ENCODE measurements at regions not wholly inside any gene's neighbourhood (a gene's known extent, or its start where the extent isn't known, plus 50 kb on each side); places are given as distances from the start of the nearest gene placed in this dataset.

DNA sequence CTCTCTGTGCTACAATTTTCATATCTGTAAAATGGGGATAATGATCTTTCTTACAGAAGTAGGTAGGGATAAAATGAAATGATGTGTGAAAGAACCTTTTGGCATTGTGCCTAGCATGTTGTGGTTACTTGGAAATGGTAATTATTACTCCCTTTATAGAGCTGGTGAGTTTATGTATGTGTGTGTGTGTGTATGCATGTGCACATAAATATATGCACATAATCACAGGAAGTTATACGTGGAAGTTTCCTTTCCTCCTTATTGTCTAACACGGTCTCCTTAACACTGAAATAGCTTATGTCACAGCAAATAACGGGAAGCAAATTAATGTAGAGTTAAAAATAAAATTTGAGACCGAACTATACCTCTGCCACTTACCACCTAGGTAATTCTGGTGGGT, 163.7 kb upstream of the ZBED5 start:
- Histone ChIP-seq H3K27ac (replicated peaks) (no peak overlapping the region), H3K9me3 (replicated peaks) (no peaks in the 10 kb centered on the region), H3K36me3 (no peaks in the 10 kb centered on the region), H3K4me3 (no peak overlapping the region), H3K27me3 (ENCODE audit: low read depth) (no peaks in the 10 kb centered on the region), H3K4me1 (no peaks in the 10 kb centered on the region)
- DNase-seq: no peak
- intact Hi-C loops (cut with micrococcal nuclease): loop anchor here (5.0 to 10.0 kb wide), 2 partner anchors 89 to 227 kb away; no protein-coding TSS in a partner anchor
- TF ChIP-seq, protein P1, sequence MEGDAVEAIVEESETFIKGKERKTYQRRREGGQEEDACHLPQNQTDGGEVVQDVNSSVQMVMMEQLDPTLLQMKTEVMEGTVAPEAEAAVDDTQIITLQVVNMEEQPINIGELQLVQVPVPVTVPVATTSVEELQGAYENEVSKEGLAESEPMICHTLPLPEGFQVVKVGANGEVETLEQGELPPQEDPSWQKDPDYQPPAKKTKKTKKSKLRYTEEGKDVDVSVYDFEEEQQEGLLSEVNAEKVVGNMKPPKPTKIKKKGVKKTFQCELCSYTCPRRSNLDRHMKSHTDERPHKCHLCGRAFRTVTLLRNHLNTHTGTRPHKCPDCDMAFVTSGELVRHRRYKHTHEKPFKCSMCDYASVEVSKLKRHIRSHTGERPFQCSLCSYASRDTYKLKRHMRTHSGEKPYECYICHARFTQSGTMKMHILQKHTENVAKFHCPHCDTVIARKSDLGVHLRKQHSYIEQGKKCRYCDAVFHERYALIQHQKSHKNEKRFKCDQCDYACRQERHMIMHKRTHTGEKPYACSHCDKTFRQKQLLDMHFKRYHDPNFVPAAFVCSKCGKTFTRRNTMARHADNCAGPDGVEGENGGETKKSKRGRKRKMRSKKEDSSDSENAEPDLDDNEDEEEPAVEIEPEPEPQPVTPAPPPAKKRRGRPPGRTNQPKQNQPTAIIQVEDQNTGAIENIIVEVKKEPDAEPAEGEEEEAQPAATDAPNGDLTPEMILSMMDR (IDR thresholded peaks at IDR 0.05; ENCODE audit: borderline replicate concordance): no peak

DNA sequence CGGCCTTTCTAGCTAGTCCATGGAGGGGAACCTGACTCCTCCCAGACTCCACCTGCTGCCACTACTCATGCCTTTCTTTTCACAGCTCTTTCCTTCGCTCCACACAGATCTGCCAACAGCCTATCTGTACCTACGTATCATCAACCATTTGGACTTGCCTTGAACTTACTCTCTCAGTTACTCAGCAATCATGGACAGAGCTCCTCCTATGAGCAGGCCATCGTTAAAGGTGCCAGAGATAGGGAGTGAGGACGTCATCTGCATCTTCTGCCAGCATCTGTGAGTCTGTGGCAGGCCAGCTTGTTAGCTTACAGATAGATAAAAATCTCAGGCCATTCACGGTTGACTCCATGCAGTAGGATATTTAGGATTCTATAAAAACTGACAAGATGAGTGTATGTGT, 162.9 kb upstream of the ZBED5 start:
- H3K4me3 ChIP-seq: no peak overlapping the region
- TF ChIP-seq, protein P1 (IDR thresholded peaks at IDR 0.05; ENCODE audit: borderline replicate concordance): no peak
- no peak for DNase-seq
- no peaks in the 10 kb centered on the region for H3K9me3 ChIP-seq (replicated peaks)
- H3K4me1 ChIP-seq: no peaks in the 10 kb centered on the region
- H3K27me3 ChIP-seq (ENCODE audit: low read depth): no peaks in the 10 kb centered on the region
- intact Hi-C loops (cut with micrococcal nuclease): loop anchor here (5.0 to 10.0 kb wide), 2 partner anchors 88 to 226 kb away; no protein-coding TSS in a partner anchor
- no peaks in the 10 kb centered on the region for H3K36me3 ChIP-seq
- H3K27ac ChIP-seq (replicated peaks): no peak overlapping the region

DNA sequence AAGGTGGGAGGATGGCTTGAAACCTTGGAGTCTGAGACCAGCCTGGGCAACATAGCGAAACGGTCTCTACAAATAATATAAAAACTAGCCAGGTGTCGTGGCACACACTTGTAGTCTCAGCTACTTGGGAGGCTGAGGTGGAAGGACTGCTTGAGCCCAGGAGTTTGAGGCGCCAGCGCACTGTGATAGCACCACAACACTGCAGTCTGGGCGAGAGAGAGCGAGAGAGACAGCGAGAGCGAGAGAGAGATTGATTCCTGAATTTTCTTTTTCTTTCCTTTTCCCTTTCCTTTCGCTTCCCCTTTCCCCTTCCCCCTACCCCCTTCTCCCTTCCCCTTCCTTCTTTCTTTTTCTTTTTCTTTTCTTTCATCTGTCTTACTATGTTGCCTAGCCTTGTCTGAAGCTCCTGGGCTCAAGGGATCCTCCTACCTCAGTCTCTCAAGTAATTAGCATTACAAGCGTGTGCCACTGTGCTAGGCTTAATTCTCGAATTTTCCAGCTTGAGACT, 162.4 kb upstream of the ZBED5 start:
- Histone ChIP-seq H3K4me3 (no peak overlapping the region), H3K27ac (replicated peaks) (no peak overlapping the region), H3K36me3 (no peaks in the 10 kb centered on the region), H3K27me3 (ENCODE audit: low read depth) (no peaks in the 10 kb centered on the region), H3K9me3 (replicated peaks) (no peaks in the 10 kb centered on the region), H3K4me1 (no peaks in the 10 kb centered on the region)
- no peak for DNase-seq
- TF ChIP-seq, protein P1 (IDR thresholded peaks at IDR 0.05; ENCODE audit: borderline replicate concordance): no peak
- intact Hi-C loops (cut with micrococcal nuclease): loop anchor here (5.0 to 10.0 kb wide), 2 partner anchors 88 to 225 kb away; no protein-coding TSS in a partner anchor

DNA sequence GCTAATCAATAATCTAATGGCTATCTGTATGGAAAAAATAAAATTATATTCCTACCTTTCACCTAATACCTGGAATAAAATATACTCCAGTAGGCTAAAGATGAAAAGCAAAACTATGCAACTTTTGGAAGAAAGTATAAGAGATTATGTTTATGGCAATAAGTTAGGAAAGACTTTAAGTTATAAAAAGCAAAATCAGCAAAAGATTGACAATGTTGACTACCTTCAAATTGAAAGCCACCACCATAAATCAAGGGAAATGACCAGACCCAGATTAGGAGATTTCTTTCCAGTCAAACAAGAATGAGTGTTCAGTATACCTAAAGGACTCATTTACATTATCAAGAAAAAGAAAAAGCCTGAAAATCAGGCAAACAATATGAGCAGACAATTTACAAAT, 159.1 kb upstream of the ZBED5 start:
- intact Hi-C loops (cut with micrococcal nuclease): no loop called here

DNA sequence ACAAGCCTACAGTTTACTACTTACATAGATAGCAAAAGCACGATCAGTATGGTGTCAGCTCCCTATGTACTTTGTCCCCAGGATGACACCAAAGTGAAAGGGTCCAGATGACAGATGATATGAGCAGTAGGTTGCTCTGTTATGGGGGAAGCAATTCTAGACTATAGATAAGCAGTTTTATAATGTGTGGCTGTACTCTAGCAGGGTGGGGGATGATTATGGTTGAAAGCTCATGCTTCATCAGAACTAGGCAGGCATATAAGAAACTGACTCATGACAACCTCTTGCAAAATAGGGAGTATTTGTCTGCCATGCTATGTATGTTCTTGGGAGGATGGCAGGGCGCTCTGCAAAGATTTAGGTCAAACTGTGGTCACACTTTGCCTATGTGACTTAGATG, 158.2 kb upstream of the ZBED5 start:
- intact Hi-C loops (cut with micrococcal nuclease): no loop called here

More for the DNA sequence above, 159.1 kb upstream of the ZBED5 start:
- no peaks in the 10 kb centered on the region for H3K27me3 ChIP-seq (ENCODE audit: low read depth)
- TF ChIP-seq, protein P1 (IDR thresholded peaks at IDR 0.05; ENCODE audit: borderline replicate concordance): no peak
- H3K36me3 ChIP-seq: no peaks in the 10 kb centered on the region
- H3K4me3 ChIP-seq: no peak overlapping the region
- no peaks in the 10 kb centered on the region for H3K9me3 ChIP-seq (replicated peaks)
- DNase-seq: no peak
- no peak overlapping the region for H3K27ac ChIP-seq (replicated peaks)
- no peaks in the 10 kb centered on the region for H3K4me1 ChIP-seq

More for the DNA sequence above, 158.2 kb upstream of the ZBED5 start:
- H3K9me3 ChIP-seq (replicated peaks): no peaks in the 10 kb centered on the region
- TF ChIP-seq, protein P1 (IDR thresholded peaks at IDR 0.05; ENCODE audit: borderline replicate concordance): no peak
- DNase-seq: no peak
- H3K27me3 ChIP-seq (ENCODE audit: low read depth): no peaks in the 10 kb centered on the region
- no peak overlapping the region for H3K27ac ChIP-seq (replicated peaks)
- H3K4me1 ChIP-seq: peaks cover under 1% of the 10 kb centered on the region
- no peak overlapping the region for H3K4me3 ChIP-seq
- H3K36me3 ChIP-seq: no peaks in the 10 kb centered on the region
